Ovary (tissue), 7 donors: ENCODE measurements at regions not wholly inside any gene's neighbourhood (a gene's known extent, or its start where the extent isn't known, plus 50 kb on each side); places are given as distances from the start of the nearest gene placed in this dataset.

ENCODE experiments used
- DNase-seq, 5 donors: peaks; one replicate each; pipeline ENCODE4 v3.0.0-alpha.2; 2019 to 2020
- H3K27ac ChIP-seq, 2 donors: fragments of 200-600 bp; one replicate each; pipeline versions ENCODE4 v1.5.1 to v1.8.0; 2019 to 2022
- H3K27me3 ChIP-seq: fragments of 200-600 bp; one replicate; pipeline ENCODE4 v1.8.0; 2022
- H3K36me3 ChIP-seq: fragments of 200-600 bp; sonication (generic); one replicate; pipeline ENCODE4 v1.5.1; 2019
- H3K4me1 ChIP-seq: one replicate; pipeline ENCODE4 v1.8.1; 2013; ENCODE audit warnings: mild to moderate bottlenecking, moderate library complexity; ENCODE audit not compliant: insufficient read depth
- H3K4me3 ChIP-seq: fragments of 200-600 bp; sonication (generic); one replicate; pipeline ENCODE4 v1.5.1; 2017
- H3K9me3 ChIP-seq, 2 donors: fragments of 200-600 bp in 1 of 2; sonication (generic) in 1 of 2; one replicate each; pipeline versions ENCODE4 v1.5.1 to v1.8.1; 2013 to 2019; ENCODE audit warnings: mild to moderate bottlenecking in 1 of 2, moderate library complexity in 1 of 2
- EP300 ChIP-seq: sonication (generic); formaldehyde crosslinking; IDR thresholded peaks from one replicate; pipeline ENCODE4 v1.6.1; 2017; ENCODE audit warnings: antibody characterized with exemption
- POLR2A ChIP-seq: fragments of 450-650 bp; IDR thresholded peaks from one replicate; pipeline ENCODE4 v1.6.1; 2017; ENCODE audit warnings: antibody characterized with exemption, mild to moderate bottlenecking, moderate library complexity
- WGBS, 3 donors: extraction: QIAGEN DNeasy Blood & Tissue Kit in 1 of 3; methylation state at CpG; one replicate each; pipeline versions ENCODE4 v1.1.5 to v1.1.7; 2013 to 2017; 5-methylcytosine and 5-hydroxymethylcytosine counted together
- intact Hi-C, 4 donors: fragments of 100-400 bp; cut with DNase I; formaldehyde crosslinking; loops; one replicate each; pipeline versions ENCODE4 v1.11.0 to v1.15.1; 2022 to 2023
- TF ChIP-seq, protein P1 (sequence below), 3 donors: fragments of 450-650 bp in 2 of 3; fragments of 200-600 bp in 1 of 3; IDR thresholded peaks; one replicate each; pipeline versions ENCODE4 v1.5.1 to v1.8.0; 2016 to 2022; ENCODE audit warnings: antibody characterized with exemption in 3 of 3, mild to moderate bottlenecking in 1 of 3
- donor health status: DM: no; HTN: no; CAD: no; lungs with moderate emphysema.
- donor health status: DM: no; HTN: no; CAD: no.
- donor health status: Bipolar disorder and iron deficiency.
- donor health status: DM: no; HTN: no; CAD: no.
- donor health status: DM: yes; HTN: yes; CAD: no.

DNA sequence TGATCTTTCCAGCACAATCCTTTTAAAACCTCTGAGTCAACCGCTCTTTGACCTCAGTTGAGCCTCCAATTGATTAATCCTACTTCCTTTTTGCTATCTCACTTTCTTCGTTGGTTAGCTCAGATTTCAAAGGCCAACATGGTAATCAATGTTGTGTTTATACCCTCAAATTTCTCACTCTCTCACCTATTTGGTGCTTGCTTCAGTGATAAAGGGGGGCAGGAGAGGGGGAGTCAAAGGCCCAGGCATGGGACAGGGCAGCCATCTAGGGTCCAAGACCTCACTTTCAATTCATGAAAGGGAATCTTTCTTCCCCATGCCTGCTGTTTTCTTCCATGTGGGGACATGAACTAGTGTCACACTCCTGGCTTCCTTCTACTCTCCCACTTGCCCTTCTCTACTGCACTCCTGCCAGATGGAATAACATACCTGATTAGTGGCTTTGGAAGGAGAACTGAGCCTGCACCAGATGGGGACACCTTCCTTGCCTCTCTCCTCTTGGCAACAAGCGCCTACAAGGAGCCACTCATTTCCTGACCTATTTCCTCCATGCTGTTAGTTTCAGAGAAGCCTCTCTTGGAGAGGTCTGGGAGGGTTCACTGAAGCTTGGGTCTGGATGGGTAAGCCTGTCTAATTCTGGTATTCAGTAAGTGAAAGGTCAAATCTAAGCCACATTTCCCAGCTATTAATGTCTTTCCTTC is 73.3 kb upstream of the ARHGAP29 start:
- H3K4me3 ChIP-seq = no peak overlapping the region
- no peaks in the 10 kb centered on the region for H3K36me3 ChIP-seq
- no peak for DNase-seq
- 83 to 87% (median 85%) methylated on average over 3 of the region's 3 CpGs for WGBS, 3 donors
- TF ChIP-seq EP300 (no peak), POLR2A (no peak)
- TF ChIP-seq, protein P1, sequence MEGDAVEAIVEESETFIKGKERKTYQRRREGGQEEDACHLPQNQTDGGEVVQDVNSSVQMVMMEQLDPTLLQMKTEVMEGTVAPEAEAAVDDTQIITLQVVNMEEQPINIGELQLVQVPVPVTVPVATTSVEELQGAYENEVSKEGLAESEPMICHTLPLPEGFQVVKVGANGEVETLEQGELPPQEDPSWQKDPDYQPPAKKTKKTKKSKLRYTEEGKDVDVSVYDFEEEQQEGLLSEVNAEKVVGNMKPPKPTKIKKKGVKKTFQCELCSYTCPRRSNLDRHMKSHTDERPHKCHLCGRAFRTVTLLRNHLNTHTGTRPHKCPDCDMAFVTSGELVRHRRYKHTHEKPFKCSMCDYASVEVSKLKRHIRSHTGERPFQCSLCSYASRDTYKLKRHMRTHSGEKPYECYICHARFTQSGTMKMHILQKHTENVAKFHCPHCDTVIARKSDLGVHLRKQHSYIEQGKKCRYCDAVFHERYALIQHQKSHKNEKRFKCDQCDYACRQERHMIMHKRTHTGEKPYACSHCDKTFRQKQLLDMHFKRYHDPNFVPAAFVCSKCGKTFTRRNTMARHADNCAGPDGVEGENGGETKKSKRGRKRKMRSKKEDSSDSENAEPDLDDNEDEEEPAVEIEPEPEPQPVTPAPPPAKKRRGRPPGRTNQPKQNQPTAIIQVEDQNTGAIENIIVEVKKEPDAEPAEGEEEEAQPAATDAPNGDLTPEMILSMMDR (IDR thresholded peaks at IDR 0.05) = no peak
- H3K9me3 ChIP-seq = no peaks in the 10 kb centered on the region
- no peak overlapping the region for H3K27ac ChIP-seq
- H3K27me3 ChIP-seq = no peaks in the 10 kb centered on the region
- H3K4me1 ChIP-seq = peaks cover 4% of the 10 kb centered on the region
- intact Hi-C loops = no loop called here

DNA sequence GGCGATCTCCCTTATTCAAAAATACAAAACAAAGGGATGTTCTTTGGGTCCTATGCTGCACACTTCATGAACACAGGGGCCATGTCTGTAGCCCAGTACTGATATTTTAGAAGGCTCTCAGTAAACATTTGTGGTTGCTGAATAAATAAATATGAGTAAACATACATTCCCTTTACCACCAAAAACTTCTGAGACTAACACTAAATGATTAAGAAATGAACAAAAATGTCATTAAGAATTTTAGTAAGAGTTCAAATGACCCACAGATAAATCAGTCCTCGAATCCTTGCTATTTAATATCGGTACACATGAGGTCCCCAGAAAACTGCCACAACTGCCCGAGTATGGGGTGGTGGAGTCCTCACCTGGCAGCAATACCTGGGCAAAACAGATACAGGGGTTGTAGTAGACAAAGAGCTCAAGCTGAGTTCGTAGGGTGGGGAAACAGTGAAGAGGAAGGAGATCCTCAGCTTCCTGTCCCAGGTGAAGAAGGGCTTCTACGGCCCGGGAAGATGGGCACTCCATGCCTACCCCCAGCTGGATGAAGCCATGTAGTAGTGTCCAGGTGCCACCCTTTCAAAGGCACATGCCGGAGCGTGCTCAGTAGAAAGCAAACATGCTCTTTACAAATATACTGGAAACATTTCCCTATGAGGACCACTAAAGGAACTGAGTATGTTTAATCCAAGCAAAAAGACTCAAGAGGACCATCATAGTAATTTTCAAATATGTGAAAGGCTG is 72.6 kb upstream of the ARHGAP29 start:
- no peak for DNase-seq
- Histone ChIP-seq H3K27me3 (no peaks in the 10 kb centered on the region), H3K36me3 (no peaks in the 10 kb centered on the region), H3K4me3 (no peak overlapping the region), H3K27ac (no peak overlapping the region), H3K9me3 (no peaks in the 10 kb centered on the region), H3K4me1 (peaks cover 4% of the 10 kb centered on the region)
- intact Hi-C loops = no loop called here
- TF ChIP-seq EP300 (no peak), POLR2A (no peak)
- TF ChIP-seq, protein P1 (IDR thresholded peaks at IDR 0.05) = no peak
- 82 to 94% (median 91%) methylated on average over 9 of the region's 9 CpGs for WGBS, 3 donors

DNA sequence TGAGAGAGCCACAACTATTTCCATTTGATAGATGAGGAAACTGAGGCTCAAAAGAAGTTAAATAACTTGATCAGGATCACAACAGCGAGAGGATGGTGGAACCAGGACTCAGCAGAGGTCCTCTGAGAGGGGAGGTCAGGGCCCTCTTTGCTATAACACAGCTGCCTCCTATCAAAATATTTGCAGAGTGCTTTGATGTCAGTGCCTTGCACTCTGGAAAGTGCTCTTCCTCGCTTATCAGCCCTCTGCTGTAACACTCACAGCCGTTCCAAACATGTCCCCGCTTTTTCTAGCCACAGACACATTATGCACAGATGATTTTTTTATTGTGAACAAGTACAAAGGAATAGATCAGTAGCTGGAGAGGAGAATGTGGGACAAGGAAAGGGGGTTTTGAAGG is 71.8 kb upstream of the ARHGAP29 start:
- intact Hi-C loops = no loop called here
- Histone ChIP-seq H3K36me3 (no peaks in the 10 kb centered on the region), H3K27me3 (no peaks in the 10 kb centered on the region), H3K4me1 (peaks cover 4% of the 10 kb centered on the region), H3K27ac (no peak overlapping the region), H3K9me3 (no peaks in the 10 kb centered on the region), H3K4me3 (no peak overlapping the region)
- DNase-seq = no peak
- TF ChIP-seq, protein P1 (IDR thresholded peaks at IDR 0.05) = no peak
- TF ChIP-seq POLR2A (no peak), EP300 (no peak)
- 11 to 33% (median 15%) methylated on average over 4 of the region's 4 CpGs for WGBS, 3 donors

DNA sequence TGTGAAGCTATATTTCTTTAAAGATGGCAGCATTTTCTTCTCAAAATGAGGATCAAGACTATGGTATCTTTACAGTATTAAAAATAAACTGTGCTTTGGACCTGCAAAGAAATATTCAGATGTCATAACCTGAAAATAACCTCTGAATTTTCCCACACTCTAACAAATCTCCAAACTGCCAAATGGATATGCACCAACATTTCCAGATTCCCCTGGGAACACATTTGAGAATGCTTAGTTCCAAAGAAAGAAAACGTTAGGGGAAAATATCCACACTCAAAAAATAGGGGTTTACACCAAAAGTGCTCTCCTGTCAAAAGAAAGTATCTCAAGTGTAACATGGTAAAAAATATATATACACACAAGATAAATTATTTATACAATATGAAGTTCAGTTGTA is 69.1 kb upstream of the ARHGAP29 start:
- H3K4me3 ChIP-seq = no peak overlapping the region
- 7 to 21% (median 18%) methylated on average over 1 of the region's 1 CpG for WGBS, 3 donors
- H3K27ac ChIP-seq = no peak overlapping the region

More for the DNA sequence above, 69.1 kb upstream of the ARHGAP29 start:
- intact Hi-C loops = no loop called here
- Histone ChIP-seq H3K9me3 (no peaks in the 10 kb centered on the region), H3K27me3 (no peaks in the 10 kb centered on the region), H3K4me1 (peaks cover 4% of the 10 kb centered on the region), H3K36me3 (no peaks in the 10 kb centered on the region)
- DNase-seq = no peak
- TF ChIP-seq, protein P1 (IDR thresholded peaks at IDR 0.05) = no peak
- no peak for TF ChIP-seq EP300
- TF ChIP-seq POLR2A = no peak
